ENCODE measurements at regions not wholly inside any gene's neighbourhood (a gene's known extent, or its start where the extent isn't known, plus 50 kb on each side); places are given as distances from the start of the nearest gene placed in this dataset.

DNA sequence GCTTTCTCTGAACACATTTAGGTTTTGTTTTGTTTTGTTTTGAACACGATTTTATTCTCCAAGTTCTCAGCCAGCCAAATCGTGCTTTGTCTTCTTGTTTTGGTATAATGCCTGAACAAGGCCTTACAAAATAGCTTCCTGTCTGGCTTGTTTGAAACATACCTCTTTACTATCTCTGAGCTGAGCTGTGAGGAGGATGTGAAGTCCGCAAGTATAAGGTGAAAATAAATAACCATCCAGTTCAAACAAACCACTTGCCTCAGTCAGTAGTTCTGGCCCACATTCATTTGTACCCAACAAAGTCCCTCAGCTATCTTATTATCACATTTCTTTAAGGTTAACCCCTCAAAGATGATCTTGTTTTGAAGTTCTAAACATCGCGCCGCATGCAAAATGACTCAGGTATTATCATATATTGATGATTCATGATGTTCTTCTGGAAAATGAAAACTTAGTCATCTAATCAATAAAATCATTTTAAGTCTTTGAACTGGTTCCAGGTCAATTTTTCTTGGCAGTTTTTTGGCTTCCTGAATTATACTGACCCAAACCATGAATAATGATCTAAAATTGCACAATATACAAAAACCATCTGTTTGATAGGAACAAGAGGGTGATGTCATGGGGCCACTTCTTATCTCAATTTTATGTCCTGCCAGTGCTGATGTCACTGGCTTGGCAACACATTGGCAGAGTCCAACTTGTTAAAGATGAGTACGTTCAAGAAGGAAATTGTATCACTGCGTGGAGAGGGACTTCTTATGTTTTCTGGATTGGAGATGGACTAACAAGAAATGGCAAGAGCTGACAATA, 694.3 kb downstream of the KCNJ2 start:
- no peaks in the 10 kb centered on the region for H3K36me3 ChIP-seq (ENCODE audit: insufficient read depth, low read length)
- no peak overlapping the region for H3K27ac ChIP-seq
- H3K9ac ChIP-seq (ENCODE audit: insufficient read length): no peak overlapping the region
- H3K4me3 ChIP-seq: no peak overlapping the region
- DNase-seq (ENCODE audit: low read depth, low spot score): no peak
- no peak for TF ChIP-seq FOXP2 (optimal IDR thresholded peaks at IDR 0.05; ENCODE audit: control extremely low read depth, extremely low read length, insufficient read depth)
- TF ChIP-seq POLR2AphosphoS5 (IDR thresholded peaks at IDR 0.05; ENCODE audit: borderline replicate concordance, low read depth, low read length): no peak
- no peak for TF ChIP-seq EZH2 (IDR thresholded peaks at IDR 0.05)
- no peaks in the 10 kb centered on the region for H3K9me3 ChIP-seq (ENCODE audit: low read depth, low read length)

DNA sequence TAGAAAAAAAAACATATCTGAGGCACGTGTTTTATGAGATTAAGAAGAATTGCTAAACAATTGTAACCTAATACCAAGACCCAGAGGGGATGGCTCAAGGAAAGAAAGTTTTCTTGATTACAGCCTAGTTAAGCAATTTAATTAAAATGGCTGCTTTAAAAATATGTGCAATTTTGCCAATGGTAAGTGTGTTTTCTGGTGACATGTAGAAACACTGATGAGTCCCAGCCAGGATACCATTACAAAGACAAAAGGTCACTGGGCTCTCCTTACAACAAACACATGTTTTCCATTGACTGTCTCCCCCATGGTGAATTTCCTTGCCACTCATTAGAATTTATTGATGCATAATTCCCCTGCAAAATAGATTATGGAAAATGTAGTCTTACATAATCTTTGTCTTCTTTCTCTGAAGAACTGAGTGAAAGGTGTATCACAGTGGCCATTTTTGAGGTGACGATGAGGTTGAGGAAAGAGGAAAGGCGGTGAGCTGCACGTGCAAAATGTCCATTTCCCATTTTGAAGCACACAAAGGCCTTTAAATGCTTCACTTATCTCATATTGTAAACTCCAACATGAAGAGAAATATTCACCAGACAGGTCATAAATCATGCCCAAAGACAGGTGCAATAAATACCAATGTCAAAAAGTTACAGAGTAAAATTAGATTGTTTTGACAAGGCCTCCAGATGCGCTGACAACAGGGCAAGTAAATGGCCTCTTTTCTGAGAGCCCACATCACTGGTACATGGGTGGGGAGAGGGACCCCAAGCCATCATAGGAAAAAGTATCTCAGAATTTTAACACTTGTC, 696.9 kb downstream of the KCNJ2 start:
- Histone ChIP-seq H3K27ac (no peak overlapping the region), H3K36me3 (ENCODE audit: insufficient read depth, low read length) (no peaks in the 10 kb centered on the region), H3K9ac (ENCODE audit: insufficient read length) (no peak overlapping the region), H3K4me3 (no peak overlapping the region), H3K9me3 (ENCODE audit: low read depth, low read length) (no peaks in the 10 kb centered on the region)
- DNase-seq (ENCODE audit: low read depth, low spot score): no peak
- no peak for TF ChIP-seq EZH2 (IDR thresholded peaks at IDR 0.05)
- TF ChIP-seq POLR2AphosphoS5 (IDR thresholded peaks at IDR 0.05; ENCODE audit: borderline replicate concordance, low read depth, low read length): no peak
- no peak for TF ChIP-seq FOXP2 (optimal IDR thresholded peaks at IDR 0.05; ENCODE audit: control extremely low read depth, extremely low read length, insufficient read depth)

DNA sequence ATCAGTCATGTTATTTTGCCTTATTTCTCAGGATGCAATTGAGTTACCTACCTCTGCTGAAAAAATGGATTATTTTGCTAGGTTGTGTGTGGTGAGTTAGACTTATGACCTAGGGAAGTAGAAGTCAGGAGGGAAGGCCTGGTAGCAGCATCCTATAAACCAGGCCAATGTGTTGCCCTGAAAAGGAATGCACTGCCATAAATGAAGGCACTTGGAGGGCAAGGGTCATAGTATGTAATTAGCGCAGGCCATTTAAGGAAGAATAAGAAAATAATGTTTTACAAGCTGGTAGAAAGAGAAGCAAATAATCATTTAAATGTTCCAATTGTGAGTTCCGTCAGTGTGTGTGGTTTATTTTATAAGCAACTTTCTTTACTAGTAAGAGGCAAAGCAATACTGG, 698.8 kb downstream of the KCNJ2 start:
- H3K9me3 ChIP-seq (ENCODE audit: low read depth, low read length): no peaks in the 10 kb centered on the region
- DNase-seq (ENCODE audit: low read depth, low spot score): no peak
- TF ChIP-seq POLR2AphosphoS5 (IDR thresholded peaks at IDR 0.05; ENCODE audit: borderline replicate concordance, low read depth, low read length): no peak
- TF ChIP-seq EZH2 (IDR thresholded peaks at IDR 0.05): no peak
- no peak for TF ChIP-seq FOXP2 (optimal IDR thresholded peaks at IDR 0.05; ENCODE audit: control extremely low read depth, extremely low read length, insufficient read depth)
- no peak overlapping the region for H3K27ac ChIP-seq
- no peak overlapping the region for H3K4me3 ChIP-seq
- H3K9ac ChIP-seq (ENCODE audit: insufficient read length): no peak overlapping the region
- no peaks in the 10 kb centered on the region for H3K36me3 ChIP-seq (ENCODE audit: insufficient read depth, low read length)

GRCh38 chr17:70869402-70870085, 700.2 kb downstream of the KCNJ2 start:
- DNase-seq (ENCODE audit: low read depth, low spot score): no peak
- TF ChIP-seq FOXP2 (optimal IDR thresholded peaks at IDR 0.05; ENCODE audit: control extremely low read depth, extremely low read length, insufficient read depth) (no peak), EZH2 (IDR thresholded peaks at IDR 0.05) (no peak), POLR2AphosphoS5 (IDR thresholded peaks at IDR 0.05; ENCODE audit: borderline replicate concordance, low read depth, low read length) (no peak)
- H3K9ac ChIP-seq (ENCODE audit: insufficient read length): no peak overlapping the region
- no peaks in the 10 kb centered on the region for H3K9me3 ChIP-seq (ENCODE audit: low read depth, low read length)
- no peak overlapping the region for H3K4me3 ChIP-seq
- no peaks in the 10 kb centered on the region for H3K36me3 ChIP-seq (ENCODE audit: insufficient read depth, low read length)
- no peak overlapping the region for H3K27ac ChIP-seq

- Histone ChIP-seq H3K9me3 (ENCODE audit: low read depth, low read length) (no peaks in the 10 kb centered on the region), H3K27ac (no peak overlapping the region), H3K9ac (ENCODE audit: insufficient read length) (no peak overlapping the region), H3K4me3 (no peak overlapping the region), H3K36me3 (ENCODE audit: insufficient read depth, low read length) (no peaks in the 10 kb centered on the region)
- TF ChIP-seq FOXP2 (optimal IDR thresholded peaks at IDR 0.05; ENCODE audit: control extremely low read depth, extremely low read length, insufficient read depth) (no peak), POLR2AphosphoS5 (IDR thresholded peaks at IDR 0.05; ENCODE audit: borderline replicate concordance, low read depth, low read length) (no peak), EZH2 (IDR thresholded peaks at IDR 0.05) (no peak)
- no peak for DNase-seq (ENCODE audit: low read depth, low spot score)
Measured at GRCh38 chr17:70871180-70871818, 702.0 kb downstream of the KCNJ2 start.

DNA sequence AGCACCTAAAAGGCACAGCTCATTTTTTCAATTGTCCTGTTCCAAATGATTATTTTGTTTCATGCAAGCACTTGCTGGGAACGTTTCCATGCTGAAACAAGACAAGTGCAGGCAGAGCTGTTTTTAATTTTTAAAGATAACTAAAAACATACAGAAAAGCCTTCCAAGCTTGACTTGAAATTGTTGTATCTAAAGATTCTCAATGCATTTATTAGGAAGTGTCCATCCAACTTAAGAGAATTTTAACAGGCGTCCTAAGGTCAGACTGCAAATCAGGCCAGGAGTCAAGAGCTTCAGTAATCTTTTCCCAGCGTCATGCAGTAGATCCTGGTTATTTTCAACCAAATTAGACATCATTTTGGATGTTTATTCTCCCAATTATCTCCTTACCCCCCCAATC, 702.8 kb downstream of the KCNJ2 start:
- Histone ChIP-seq H3K9me3 (ENCODE audit: low read depth, low read length) (no peaks in the 10 kb centered on the region), H3K36me3 (ENCODE audit: insufficient read depth, low read length) (no peaks in the 10 kb centered on the region), H3K27ac (no peak overlapping the region), H3K4me3 (no peak overlapping the region), H3K9ac (ENCODE audit: insufficient read length) (no peak overlapping the region)
- no peak for TF ChIP-seq EZH2 (IDR thresholded peaks at IDR 0.05)
- TF ChIP-seq FOXP2 (optimal IDR thresholded peaks at IDR 0.05; ENCODE audit: control extremely low read depth, extremely low read length, insufficient read depth): no peak
- TF ChIP-seq POLR2AphosphoS5 (IDR thresholded peaks at IDR 0.05; ENCODE audit: borderline replicate concordance, low read depth, low read length): no peak
- no peak for DNase-seq (ENCODE audit: low read depth, low spot score)

DNA sequence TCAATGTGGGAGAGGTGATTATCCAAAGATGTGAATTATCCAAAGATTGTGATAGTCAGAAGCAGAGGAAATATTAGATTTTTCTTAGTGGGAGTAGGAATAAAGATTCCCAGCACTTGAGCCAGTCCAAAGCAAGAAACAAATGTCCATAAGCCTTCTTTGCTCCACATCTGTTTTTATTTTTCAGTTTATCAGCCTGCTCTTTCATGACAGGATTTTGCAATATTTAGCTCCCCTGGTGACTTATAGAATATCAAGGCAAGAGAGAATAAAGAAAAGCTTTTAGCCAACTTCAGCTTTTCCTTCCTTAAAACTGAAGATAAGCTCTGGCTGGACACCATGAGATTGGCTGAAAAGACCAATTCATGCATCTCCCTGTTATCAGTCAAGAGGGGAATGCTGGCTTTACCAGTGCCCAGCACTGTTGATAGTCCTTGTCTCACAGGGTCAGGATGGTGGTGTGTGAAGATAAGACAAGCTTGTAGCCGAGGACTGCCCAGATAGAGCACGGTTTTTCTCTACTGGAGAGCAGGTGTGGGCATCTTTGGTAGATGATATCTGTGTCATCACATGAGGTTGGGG, 706.5 kb downstream of the KCNJ2 start:
- Histone ChIP-seq H3K9me3 (ENCODE audit: low read depth, low read length) (no peaks in the 10 kb centered on the region), H3K4me3 (no peak overlapping the region), H3K27ac (no peak overlapping the region), H3K36me3 (ENCODE audit: insufficient read depth, low read length) (no peaks in the 10 kb centered on the region), H3K9ac (ENCODE audit: insufficient read length) (no peak overlapping the region)
- DNase-seq (ENCODE audit: low read depth, low spot score): no peak
- TF ChIP-seq EZH2 (IDR thresholded peaks at IDR 0.05) (no peak), POLR2AphosphoS5 (IDR thresholded peaks at IDR 0.05; ENCODE audit: borderline replicate concordance, low read depth, low read length) (no peak), FOXP2 (optimal IDR thresholded peaks at IDR 0.05; ENCODE audit: control extremely low read depth, extremely low read length, insufficient read depth) (no peak)
